ENCODE measurements at regions not wholly inside any gene's neighbourhood (a gene's known extent, or its start where the extent isn't known, plus 50 kb on each side); places are given as distances from the start of the nearest gene placed in this dataset.

- Histone ChIP-seq H3K27ac (no peak overlapping the region), H3K4me3 (ENCODE audit: low read depth, low read length) (no peak overlapping the region), H3K27me3 (replicated peaks) (no peaks in the 10 kb centered on the region), H3K36me3 (replicated peaks) (no peaks in the 10 kb centered on the region)
- no peak for TF ChIP-seq CTCF (IDR thresholded peaks at IDR 0.05; ENCODE audit: low read depth, low read length, missing control alignments)
- DNase-seq, result no peak
- in situ Hi-C loops (cut with HindIII; ENCODE audit: low pct_ligation_motif_present, low sequenced_read_pairs), result no loop called here
Observed at GRCh38 chr10:78327778-78328591, 294.3 kb downstream of the RPS24 start.

GRCh38 chr10:78328592-78329404, 295.1 kb downstream of the RPS24 start:
- Histone ChIP-seq H3K27ac (no peak overlapping the region), H3K4me3 (ENCODE audit: low read depth, low read length) (no peak overlapping the region), H3K36me3 (replicated peaks) (no peaks in the 10 kb centered on the region), H3K27me3 (replicated peaks) (no peaks in the 10 kb centered on the region)
- DNase-seq, result no peak
- in situ Hi-C loops (cut with HindIII; ENCODE audit: low pct_ligation_motif_present, low sequenced_read_pairs), result no loop called here
- TF ChIP-seq CTCF (IDR thresholded peaks at IDR 0.05; ENCODE audit: low read depth, low read length, missing control alignments), result no peak

- no peak for TF ChIP-seq CTCF (IDR thresholded peaks at IDR 0.05; ENCODE audit: low read depth, low read length, missing control alignments)
- in situ Hi-C loops (cut with HindIII; ENCODE audit: low pct_ligation_motif_present, low sequenced_read_pairs), result no loop called here
- no peaks in the 10 kb centered on the region for H3K36me3 ChIP-seq (replicated peaks)
- no peak for DNase-seq
- no peak overlapping the region for H3K27ac ChIP-seq
- H3K4me3 ChIP-seq (ENCODE audit: low read depth, low read length), result no peak overlapping the region
- H3K27me3 ChIP-seq (replicated peaks), result no peaks in the 10 kb centered on the region
Observed at GRCh38 chr10:78330884-78331283, 297.2 kb downstream of the RPS24 start.

- no peaks in the 10 kb centered on the region for H3K36me3 ChIP-seq (replicated peaks)
- no peak overlapping the region for H3K27ac ChIP-seq
- H3K27me3 ChIP-seq (replicated peaks), result no peaks in the 10 kb centered on the region
- in situ Hi-C loops (cut with HindIII; ENCODE audit: low pct_ligation_motif_present, low sequenced_read_pairs), result no loop called here
- no peak for TF ChIP-seq CTCF (IDR thresholded peaks at IDR 0.05; ENCODE audit: low read depth, low read length, missing control alignments)
- DNase-seq, result peak; percentile 23
- no peak overlapping the region for H3K4me3 ChIP-seq (ENCODE audit: low read depth, low read length)
Observed at GRCh38 chr10:78331391-78331922, 297.8 kb downstream of the RPS24 start.

- in situ Hi-C loops (cut with HindIII; ENCODE audit: low pct_ligation_motif_present, low sequenced_read_pairs), result no loop called here
- no peak overlapping the region for H3K27ac ChIP-seq
- TF ChIP-seq CTCF (IDR thresholded peaks at IDR 0.05; ENCODE audit: low read depth, low read length, missing control alignments), result no peak
- H3K36me3 ChIP-seq (replicated peaks), result no peaks in the 10 kb centered on the region
- no peaks in the 10 kb centered on the region for H3K27me3 ChIP-seq (replicated peaks)
- no peak for DNase-seq
- no peak overlapping the region for H3K4me3 ChIP-seq (ENCODE audit: low read depth, low read length)
Observed at GRCh38 chr10:78332012-78332411, 298.3 kb downstream of the RPS24 start.

Measured in brain microvascular endothelial cell (primary cell).